ENCODE measurements at regions not wholly inside any gene's neighbourhood (a gene's known extent, or its start where the extent isn't known, plus 50 kb on each side); places are given as distances from the start of the nearest gene placed in this dataset.

DNA sequence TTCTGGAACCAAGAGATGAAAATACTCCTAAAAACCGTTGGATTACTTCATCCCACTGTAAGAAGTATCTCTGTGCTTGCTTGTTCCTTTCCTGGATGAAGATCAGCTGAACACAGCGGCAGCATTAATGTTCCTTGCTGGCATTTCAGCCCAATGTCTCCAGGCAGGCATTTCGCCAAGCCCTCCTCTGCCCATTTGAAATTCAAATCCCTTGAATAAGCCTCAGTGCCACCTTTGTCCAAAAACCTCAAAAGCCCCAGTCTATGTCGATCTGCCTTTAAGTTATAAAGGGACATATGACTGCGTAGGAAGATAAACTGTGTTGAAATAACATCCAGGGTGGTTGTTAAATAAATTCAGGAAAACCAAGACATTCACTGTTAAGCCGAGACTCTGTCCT lies 156.8 kb upstream of the PDZRN3 start:
- no peak for DNase-seq

DNA sequence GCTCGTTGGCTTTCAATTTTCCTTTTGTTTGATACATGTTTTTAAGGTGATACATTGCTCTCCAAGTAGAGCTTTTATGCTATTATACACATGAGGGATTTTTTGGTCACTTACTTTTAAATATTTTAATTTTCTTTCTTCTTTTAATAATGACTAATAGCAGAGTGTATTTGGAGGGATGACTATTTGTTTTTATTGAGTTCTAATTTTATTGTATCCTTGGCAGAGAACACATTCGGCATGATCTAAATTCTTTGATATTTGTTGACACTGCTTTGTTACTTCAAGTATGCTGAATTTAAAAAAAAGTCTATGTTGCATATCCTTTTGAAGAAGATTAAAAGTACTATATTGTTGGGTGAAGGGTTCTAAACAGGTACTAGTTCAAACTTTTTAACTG lies 149.9 kb upstream of the PDZRN3 start:
- DNase-seq, result no peak

DNA sequence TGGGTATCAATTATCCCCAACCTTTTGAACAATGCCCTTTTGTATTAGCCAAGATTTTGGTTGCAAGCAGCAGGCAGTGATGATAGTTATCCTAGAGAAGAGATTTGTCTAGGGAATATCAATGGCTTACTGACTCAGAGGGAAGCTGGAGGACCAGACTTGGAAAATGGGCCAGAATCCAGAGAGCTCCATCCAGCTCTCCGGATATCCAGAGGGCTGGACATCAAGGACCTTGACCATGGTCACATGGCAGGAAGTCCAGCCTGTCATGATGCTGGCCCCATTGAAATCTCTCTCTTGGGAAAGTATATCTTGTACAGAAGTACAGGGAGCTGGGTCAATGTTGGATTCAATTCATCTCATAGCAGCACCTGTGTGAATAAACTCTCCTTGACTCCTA lies 148.5 kb upstream of the PDZRN3 start:
- DNase-seq, result no peak

DNA sequence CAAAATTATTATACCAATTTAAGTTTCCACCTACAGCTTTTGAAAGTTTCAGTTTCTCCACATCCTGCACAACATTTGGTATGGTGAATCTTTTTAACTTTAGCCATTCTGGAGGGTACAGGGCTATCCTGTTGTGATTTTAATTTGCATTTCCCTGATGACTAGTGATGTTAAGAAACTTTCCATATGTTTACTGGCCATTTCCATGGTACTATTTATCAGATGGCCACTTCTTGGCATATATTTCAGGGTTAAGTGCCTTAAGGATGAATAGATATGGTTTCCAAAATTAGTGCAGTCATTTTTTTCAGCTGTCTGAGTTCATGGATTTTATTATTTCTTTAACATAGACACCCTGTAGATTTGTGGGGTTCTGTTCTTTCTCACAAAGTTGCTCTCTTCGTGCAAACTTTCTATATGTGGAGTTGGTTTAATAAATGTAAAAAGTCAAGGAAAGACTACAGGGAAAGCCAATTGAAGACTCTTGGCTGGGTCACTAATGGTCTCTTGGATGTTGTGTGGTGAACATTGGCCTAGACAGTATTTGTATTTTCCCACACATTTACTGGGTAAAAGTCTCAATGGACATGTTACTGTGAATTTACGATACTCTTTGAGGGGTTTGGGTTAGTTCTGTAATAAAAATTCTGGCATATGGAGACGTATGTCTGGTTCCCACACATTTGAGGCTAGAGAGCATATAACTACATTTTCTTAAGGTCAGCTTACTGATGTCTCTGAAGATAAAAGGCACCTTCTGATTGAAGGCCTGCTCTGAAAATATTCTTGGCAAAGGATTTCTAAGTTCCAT lies 147.5 kb upstream of the PDZRN3 start:
- DNase-seq, result no peak

DNA sequence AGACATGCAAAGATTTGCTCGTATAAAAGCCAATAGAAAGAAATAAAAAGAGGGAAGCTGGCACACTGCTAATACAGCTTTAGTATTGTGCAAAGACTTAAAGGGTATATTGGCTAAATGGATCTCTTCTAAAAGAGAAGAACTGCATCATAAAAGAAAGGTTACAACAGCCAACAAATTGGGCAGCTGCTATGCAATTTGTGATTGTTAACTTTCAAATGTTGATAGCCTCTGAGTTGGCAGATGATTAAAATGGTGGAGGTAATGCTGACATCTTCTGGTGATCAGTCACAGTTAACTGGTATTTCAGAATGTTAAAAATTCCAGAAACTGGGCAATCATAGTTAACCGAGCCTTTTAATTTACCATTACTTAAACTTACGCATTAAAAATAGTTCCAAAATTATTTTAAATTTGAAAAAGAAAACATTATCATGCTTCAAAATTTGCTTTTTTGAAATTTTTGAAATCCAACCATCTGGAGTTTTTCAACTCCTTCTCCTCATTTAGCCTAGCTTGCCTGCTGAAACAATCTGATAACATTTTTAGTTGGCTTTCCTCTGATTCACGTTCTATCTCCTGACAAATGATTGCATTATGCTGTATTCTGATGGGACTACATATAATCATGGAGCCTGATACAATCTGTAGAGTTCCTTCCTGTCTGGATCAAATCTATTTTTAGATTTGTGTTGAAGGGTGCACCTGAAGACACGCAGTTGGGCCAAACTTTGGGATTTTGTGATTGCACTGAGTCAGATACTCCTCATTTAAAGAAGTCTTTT lies 144.0 kb upstream of the PDZRN3 start:
- DNase-seq, result no peak

DNA sequence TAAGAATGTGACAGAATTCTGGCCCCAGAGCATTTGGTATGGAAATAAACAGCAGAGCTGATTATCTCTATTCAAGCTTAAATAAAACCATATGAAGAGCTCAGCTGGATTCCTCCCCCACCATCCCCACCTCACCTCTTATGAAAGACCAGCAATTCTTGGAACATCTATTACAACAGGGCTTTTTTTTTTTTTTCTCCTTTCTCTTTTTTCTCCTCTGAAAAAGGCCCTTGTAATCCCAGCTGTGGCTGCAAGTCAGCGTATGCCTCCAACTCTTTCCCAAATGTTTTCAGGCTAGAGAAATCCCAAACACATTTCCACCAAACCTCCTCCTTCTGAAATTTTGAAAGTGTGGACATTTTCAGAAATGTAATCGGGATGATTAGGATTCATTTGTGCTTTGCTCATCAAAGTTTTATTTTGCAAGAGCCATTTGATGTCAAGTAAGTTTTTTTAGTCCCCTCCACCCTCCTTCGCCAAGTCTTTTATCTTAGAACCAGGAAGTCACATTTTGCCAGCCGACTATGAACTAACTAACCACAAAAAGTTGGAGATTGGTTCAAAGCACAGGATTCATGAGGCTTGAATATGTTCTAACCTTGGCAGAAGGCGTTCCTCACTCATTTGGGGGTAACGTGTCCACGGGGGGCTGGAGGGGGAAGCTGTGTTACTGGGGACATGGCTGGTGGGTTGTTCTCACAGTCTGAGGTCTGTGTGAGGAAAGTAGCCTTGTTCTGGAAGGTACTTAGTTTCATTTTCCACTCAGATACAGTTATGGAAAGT lies 142.0 kb upstream of the PDZRN3 start:
- DNase-seq, result no peak

DNA sequence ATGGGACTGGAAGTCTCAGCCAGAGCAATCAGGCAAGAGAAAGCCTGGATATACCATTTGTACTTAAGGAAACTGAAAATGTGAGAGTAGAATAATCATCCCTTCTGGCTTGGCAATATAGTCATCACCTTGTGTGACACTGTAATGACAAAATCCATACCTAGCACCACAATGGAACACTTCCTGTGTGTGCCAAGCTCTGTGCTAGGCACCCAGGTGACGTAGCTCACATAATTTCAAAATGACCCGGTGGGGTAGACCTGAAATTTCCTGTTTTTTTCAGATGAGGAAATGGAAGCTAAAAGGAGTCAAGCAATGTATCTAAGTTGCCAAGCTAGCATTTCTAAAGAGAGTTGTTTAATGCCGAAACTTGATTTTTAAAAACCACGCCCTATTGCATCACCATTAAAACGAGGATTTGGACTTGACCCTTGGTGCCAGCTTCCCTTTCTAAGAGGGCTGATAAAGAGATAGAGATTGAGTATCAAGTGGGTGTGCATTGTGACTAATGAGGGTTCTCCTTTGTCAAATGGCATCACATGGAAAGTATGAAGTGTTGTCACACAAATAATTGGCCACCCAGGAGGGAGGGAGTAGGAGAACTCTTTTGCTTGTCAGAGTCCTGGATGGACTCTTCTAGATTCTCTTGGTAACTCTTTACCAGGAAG lies 141.3 kb upstream of the PDZRN3 start:
- no peak for DNase-seq

DNA sequence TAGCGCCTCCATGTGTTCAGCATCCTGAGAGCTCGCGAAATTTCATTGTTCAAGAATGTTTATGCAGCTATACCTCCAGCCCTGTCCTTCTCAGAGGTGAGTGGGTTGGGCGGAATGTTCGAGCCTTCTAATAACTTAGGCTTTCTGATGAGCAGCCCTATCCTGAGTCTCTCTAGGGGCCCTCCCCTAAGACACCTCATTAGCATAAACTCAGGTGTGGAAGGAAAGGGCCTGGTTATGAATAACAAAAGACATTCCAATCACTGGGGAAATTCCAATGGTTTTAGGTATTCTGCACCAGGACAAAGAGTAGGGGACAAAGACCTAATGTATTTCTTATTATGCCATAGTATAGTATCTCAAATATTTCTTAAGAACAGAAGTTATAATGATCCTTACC lies 138.1 kb upstream of the PDZRN3 start:
- DNase-seq, result no peak

DNA sequence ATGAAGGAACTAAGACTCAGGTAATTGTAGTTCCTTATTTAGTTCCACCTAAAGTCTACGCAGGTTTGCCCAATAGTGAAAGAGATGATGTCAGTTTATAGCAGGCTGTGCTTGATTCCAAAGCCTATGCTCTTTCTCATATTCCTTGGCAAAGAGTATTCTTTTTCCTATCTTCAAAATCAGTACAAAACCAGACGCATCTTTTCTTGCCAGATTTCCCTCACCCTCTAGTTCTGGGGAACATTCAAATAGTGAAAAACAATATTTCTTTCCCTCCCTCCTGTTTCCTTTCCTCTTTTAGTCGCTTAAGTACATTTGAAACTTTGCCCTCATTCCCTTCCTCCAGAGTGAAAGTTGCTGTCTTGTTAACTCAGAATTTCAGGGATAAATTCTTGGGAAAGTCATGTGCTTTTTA lies 134.6 kb upstream of the PDZRN3 start:
- no peak for DNase-seq

DNA sequence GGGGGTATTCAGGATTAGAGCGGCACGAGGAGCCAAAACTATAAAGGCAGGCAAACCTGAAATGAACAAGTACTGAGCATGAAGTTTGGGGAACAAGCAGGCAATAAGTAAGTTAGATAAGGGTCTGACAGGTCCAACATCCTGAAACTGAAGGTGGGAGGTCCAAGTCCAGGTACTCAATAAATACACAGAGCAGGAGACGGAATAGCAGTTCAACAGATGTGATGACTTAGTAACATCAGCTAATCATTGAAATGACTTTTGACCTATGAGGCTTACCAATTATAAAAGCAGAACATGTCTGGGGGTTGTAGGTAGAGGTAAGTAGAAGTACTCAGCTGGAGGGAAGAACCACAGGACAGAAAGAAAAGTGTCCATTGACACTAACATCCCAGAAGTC lies 132.8 kb upstream of the PDZRN3 start:
- DNase-seq, result no peak

DNA sequence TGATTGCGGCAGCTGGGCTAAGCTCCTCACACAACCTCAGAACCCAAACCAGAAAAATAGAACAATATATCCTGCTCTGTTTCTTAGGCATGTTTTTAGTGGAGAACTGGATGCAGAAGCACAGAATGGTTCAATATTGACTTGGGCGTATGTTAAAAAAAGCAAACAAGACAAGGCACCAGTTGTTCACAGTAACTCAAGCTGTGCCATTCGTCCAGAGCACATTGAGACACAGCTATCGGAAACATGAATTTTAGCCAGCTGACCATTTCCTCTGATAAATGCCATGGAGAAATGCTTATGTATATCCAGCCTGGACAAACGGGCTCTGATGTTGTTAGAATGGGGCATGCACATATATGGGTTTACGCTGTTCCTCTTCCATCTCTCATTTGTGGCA lies 129.2 kb upstream of the PDZRN3 start:
- DNase-seq, result no peak

DNA sequence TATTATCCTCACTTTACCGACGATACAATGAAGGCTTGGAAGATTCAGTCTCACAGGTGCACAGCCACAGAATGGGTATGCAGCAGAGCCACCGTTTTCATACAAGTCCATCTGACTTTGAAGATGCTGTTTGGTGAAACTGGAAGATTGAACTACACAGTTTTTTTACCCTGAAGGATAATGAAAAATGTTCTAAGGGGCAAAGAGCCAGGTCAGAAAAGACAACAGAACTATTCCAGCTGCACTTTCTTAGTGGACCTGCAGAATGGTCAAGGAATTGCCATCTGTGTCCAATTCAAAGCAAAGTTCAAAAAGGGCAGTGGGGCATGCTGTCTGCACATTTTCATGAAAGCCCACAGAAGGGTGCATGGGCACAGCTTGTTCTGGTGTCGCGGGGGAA lies 127.6 kb upstream of the PDZRN3 start:
- DNase-seq, result no peak

DNA sequence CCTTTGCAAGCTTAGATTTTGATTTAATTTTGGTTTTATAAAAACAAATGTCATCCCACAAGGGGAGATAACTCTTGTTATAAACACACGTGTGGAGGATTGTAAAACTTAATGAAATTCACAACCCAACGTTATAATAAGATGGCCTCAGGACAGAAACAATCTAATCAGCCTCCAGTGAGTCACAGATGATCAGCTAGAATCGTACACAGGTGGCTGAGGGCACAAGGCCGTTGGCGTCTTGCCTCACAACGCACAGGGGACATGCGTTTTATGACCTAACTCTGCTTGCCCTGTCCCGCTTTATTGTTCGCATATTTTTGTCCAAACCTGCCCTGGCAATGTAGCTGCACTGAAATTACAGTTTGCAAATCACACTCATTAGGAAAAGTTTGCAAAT lies 121.9 kb upstream of the PDZRN3 start:
- no peak for DNase-seq

DNA sequence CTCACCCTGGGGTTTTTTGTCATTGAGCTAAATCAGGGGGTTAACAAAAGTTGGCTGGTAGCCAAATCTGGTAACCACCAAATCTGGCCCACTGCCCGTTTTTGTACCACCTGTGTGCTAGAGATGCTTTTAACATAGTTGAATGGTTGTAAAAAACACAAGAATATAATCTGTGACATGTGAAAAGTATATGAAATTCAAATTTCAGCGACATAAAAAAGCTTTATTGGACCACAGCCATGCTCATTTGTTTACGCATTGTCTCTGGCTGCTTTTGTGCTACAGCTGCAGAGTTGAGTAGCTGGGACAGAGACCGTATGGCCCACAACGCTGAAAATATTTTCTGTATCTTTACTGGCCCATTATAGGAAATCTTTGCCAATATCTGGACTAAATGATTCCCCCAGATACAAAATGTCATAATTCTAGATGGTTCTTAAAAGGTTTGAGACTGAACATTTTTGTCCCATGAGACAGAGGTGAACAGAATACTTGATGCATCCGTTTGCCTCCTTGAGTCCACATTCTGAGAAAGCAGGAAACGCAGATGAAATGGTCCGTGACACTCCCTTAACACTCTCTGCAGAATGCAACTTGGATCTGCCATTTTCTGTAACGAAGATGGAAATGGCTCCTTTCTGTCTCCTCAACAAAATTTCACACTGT lies 120.9 kb upstream of the PDZRN3 start:
- no peak for DNase-seq

DNA sequence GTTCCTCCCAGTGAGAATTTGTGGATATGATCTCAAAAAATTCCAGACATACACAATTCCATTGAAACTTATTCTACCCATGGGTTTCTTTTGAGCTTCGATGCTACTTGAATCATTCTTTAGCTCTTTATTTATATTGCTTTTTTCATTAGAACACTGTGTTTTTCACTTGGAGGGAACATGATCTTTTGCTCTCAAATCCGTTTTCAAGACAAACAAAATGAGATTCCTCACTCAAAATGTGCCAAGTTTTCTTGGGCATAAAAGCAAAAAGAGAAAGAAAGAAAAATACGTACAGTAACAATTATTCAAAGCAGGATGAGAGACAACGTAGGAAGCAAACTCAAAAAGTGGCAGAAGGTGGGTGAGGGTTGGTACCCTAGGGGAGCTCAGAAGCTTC lies 118.8 kb upstream of the PDZRN3 start:
- DNase-seq, result no peak

DNA sequence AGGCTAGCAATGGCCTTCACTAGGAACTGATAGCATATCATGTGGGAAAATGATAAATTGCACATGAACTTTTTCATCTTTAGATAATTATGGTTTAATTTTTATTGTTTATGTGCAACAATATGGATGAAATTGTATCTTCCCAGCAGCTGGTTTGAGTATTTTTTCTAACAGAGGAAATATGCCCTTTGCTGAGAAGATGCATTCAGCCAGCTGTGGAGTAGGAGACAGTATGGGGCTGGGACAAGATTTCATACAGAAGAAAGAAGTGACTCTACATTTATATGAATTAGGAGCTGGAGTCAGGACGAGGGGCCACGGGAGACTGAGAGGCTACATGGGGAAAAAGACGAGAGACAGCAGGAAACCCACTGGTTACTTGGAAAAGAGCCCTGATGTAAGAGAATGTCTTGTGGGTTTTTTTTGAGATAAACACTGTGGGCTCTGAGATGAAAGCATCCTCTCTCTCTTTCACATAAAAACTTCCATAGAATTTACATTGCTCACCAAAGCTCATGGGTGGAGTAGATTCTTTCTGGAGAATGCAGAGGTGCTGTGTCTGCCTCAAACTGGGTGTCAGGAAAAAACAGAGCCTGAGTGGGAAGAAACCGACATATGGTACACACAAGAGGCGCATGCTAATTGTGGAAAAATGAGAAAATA lies 115.2 kb upstream of the PDZRN3 start:
- DNase-seq, result no peak

DNA sequence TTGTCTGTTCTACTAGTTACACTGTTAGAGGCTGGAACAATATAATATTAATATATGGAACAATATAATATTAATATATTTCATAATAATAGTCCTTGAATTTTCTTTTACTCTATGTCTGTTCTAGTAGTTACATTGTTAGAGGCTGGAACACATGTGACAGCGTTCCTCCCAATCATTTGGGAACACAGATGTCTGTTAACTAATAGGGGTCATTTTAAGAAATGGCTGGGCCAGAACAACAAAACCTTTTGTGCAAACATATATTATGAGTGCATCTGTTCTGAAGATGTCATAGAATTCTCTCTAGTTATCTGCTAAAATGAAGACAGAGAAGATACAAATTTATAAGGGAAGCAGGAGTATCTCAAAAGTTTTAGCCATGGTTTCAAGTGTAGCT lies 114.0 kb upstream of the PDZRN3 start:
- DNase-seq, result no peak

DNA sequence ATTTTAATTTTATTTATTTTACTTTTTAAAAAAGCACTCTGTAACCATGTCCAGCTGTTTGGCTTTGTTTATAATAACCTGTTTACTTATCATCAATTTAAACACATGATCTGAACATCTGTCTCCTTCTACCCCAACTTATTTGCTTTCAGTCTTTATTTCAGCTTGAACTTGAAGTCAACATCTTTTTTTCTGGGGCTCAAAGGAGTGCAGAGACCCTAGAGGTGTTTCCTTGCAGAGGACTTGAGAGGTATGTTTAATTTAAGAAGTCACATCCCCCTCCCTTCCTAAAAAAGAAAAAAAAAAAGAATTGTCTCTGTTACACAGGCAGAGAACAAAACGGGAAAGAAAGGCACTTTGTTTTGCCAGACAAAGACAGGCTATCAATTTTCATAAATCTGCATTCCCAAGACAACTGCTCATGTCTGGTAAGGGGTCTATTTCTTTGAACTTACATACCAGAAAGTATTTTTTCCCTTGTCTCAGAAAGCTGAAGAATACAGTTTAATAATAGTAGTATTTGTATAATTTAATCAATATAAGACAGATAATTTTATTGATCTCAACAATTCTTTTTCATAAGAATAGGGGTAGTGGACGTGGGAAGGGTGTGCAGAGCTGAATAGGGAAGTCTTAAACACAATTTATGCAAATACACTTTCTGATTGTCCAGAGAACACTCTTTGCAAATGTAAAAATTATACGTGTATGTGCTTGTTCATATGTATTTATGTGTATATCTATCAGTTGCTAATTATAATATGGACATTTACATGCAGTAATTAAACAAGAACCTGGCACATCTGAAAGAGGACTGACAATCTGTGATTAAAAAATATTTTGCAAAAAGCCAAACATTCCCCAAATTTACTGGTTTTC lies 109.7 kb upstream of the PDZRN3 start:
- DNase-seq, result no peak

DNA sequence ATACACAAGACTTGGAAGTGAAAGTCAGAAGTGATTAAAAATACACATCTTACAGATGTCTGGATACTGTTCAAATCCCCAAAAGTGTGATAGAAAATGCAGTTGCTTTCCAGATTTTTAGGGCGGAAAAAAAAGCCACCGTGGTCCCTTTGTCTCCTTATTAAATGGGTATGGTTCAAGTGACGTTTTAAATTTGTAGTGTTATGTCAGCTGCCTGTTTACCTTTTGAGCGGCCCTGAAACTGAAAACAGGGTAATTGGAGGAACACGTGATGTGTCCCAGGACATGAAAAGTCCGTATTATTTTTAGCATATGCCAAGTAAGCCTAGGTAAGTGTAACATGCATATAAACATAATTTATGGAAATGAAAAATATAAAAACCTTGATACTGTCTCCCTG lies 109.0 kb upstream of the PDZRN3 start:
- DNase-seq, result no peak

DNA sequence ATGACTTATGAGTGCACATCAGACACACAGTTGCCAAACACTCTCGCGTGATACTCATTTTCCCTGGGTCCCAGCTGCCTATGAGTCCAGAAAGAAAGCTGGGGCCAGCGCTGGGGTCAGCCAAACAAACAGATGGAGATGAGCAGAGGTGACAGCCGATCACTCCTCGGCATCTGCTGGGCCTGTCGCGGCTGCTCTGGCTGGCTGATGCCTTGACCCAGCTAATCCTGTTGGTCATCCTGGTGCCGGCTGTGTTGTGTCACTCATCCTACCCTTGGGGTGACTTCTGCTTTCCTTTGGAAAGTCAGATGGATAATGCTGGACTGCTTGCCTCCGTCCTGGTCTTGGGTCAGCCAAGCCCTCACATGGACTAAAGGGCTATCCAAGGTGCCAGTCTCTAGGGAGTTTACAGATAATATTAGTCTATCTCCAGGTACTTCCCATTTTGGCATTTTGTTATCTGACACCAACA lies 105.3 kb upstream of the PDZRN3 start:
- DNase-seq, result no peak

DNA sequence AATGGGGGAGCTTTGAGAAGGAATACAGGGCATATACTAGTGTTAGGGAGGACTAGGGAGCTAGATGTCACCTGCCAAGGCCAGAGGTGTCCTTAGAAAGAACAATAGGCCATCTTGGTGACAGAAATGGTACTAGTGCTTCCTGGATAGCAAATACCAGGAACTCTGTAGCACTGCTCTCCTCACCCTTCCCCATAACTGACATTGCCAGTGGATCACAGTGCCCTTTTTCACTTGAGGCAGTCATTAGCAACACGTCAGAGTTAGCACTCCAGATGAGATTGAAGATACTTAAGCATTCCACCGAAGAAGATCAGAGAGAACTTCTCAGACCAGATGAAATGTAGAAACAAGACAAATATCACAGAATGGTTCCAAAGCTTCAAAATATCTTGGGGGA lies 103.1 kb upstream of the PDZRN3 start:
- DNase-seq, result no peak

Data from activated CD4-positive, alpha-beta T cell treated with anti-CD3 and anti-CD28 coated beads, Interleukin-2, amount 50 U/mL, for 16 hours (primary cell).